ENCODE measurements at regions not wholly inside any gene's neighbourhood (a gene's known extent, or its start where the extent isn't known, plus 50 kb on each side); places are given as distances from the start of the nearest gene placed in this dataset.
"Not testable (repeated sequence)": the region's sequence is repeated elsewhere in the genome, so short reads cannot be mapped to it uniquely, and the experiment has no call there.

DNA sequence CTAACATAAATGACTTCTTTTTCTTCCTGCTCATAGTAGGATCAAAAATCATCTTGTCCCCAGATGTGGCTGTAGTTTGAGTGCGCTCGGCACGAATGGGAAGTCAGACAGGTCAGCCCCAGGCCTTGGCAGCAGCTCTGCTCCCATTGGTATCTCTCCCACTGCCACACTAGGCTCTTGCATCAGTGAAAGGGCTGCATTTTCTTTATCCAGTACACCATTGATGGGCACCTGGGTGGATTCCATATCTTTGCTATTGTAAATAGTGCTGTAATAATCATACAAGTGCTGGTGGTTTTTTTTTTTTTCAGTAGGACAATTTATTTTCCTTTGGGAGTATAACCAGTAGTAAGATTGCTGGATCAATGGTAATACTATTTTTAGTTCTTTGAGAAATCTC is 865.5 kb downstream of the CCDC85A start:
- no peak overlapping the region for H3K4me3 ChIP-seq (ENCODE audit: insufficient read depth, low read depth, low read length)
- H3K36me3 ChIP-seq (replicated peaks; ENCODE audit: control insufficient read depth, insufficient read depth, low read length), result no peaks in the 10 kb centered on the region
- H3K27me3 ChIP-seq (ENCODE audit: control insufficient read depth, insufficient read depth, low read length), result no peaks in the 10 kb centered on the region
- no peak for DNase-seq

DNA sequence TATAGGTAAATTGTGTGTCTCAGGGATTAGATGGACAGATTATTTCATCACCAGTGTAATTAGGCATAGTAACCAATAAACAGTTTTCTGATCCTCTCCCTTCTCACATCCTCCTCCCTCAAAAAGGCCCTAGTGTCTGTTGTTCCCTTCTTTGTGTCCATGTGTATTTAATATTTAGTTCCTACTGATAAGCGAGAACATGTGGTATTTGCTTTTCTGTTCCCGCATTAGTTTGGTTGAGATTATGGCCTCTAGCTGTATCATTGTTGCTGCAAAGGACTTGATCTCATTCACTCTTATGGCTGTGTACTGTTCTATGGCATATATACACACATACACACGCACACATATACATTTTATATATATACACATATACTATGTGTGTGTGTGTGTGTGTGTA is 866.2 kb downstream of the CCDC85A start:
- no peaks in the 10 kb centered on the region for H3K36me3 ChIP-seq (replicated peaks; ENCODE audit: control insufficient read depth, insufficient read depth, low read length)
- H3K4me3 ChIP-seq (ENCODE audit: insufficient read depth, low read depth, low read length), result no peak overlapping the region
- no peak for DNase-seq
- H3K27me3 ChIP-seq (ENCODE audit: control insufficient read depth, insufficient read depth, low read length), result no peaks in the 10 kb centered on the region

GRCh38 chr2:57066301-57066700 is 882.5 kb downstream of the CCDC85A start:
- not testable (repeated sequence) for H3K27me3 ChIP-seq (ENCODE audit: control insufficient read depth, insufficient read depth, low read length); H3K36me3 ChIP-seq (replicated peaks; ENCODE audit: control insufficient read depth, insufficient read depth, low read length); DNase-seq; H3K4me3 ChIP-seq (ENCODE audit: insufficient read depth, low read depth, low read length)

DNA sequence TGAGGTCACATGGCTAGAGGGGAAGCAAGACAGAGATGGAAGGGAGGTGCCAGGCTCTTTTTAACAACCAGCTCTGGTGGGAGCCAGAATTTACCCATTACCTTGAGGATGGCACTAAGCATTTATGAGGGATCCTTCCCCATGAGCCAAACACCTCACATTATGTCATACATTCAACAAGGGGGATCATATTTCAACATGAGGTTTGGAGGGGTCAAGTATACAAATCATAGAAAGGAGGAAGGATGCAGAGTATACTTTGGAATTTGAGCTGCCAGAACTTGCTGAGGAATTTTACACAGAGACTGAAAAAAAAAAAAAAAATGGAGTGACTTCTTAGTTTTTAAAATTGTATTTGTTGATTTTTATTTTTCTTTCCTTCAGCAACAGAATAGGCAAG is 891.4 kb downstream of the CCDC85A start:
- Histone ChIP-seq H3K27me3 (ENCODE audit: control insufficient read depth, insufficient read depth, low read length) (no peaks in the 10 kb centered on the region), H3K4me3 (ENCODE audit: insufficient read depth, low read depth, low read length) (no peak overlapping the region), H3K36me3 (replicated peaks; ENCODE audit: control insufficient read depth, insufficient read depth, low read length) (no peaks in the 10 kb centered on the region)
- DNase-seq, result no peak

- Histone ChIP-seq H3K27me3 (ENCODE audit: control insufficient read depth, insufficient read depth, low read length) (no peaks in the 10 kb centered on the region), H3K36me3 (replicated peaks; ENCODE audit: control insufficient read depth, insufficient read depth, low read length) (no peaks in the 10 kb centered on the region)
- DNase-seq, result no peak
Observed at GRCh38 chr2:57080035-57080434, 896.2 kb downstream of the CCDC85A start.

DNA sequence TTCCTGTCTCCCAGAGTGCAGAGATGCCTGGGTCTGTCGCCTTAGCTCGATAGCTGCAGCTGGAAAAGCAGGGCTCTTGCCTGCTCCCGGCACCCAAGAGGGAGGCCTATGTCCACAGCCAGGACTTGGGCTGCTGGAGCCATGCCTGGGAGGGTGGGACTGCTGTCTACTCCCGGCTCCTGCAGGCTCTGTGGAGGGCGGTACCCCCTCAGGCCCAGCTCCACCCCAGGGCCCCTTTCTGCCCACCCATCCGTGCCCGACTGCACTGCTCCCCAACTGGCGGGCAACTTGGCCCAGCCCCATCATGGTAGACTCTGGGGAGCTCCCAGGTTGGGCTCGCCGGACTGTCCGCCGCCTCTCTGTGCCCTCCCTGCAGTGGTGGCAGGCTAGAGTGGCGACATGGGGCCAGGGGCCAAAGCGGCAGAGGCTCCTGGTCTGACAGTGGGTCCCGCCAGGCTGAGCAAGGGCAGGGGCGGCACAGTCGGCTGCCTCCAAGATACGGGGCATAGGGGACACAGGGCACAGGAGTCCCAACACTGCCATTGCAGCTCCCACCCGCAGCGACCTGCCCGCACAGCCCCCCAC is 901.0 kb downstream of the CCDC85A start:
- no peaks in the 10 kb centered on the region for H3K36me3 ChIP-seq (replicated peaks; ENCODE audit: control insufficient read depth, insufficient read depth, low read length)
- DNase-seq, result peak; percentile 1
- no peaks in the 10 kb centered on the region for H3K27me3 ChIP-seq (ENCODE audit: control insufficient read depth, insufficient read depth, low read length)
- H3K4me3 ChIP-seq (ENCODE audit: insufficient read depth, low read depth, low read length), result no peak overlapping the region

More at GRCh38 chr2:57080035-57080434, 896.2 kb downstream of the CCDC85A start:
- H3K4me3 ChIP-seq (ENCODE audit: insufficient read depth, low read depth, low read length), result no peak overlapping the region

DNA sequence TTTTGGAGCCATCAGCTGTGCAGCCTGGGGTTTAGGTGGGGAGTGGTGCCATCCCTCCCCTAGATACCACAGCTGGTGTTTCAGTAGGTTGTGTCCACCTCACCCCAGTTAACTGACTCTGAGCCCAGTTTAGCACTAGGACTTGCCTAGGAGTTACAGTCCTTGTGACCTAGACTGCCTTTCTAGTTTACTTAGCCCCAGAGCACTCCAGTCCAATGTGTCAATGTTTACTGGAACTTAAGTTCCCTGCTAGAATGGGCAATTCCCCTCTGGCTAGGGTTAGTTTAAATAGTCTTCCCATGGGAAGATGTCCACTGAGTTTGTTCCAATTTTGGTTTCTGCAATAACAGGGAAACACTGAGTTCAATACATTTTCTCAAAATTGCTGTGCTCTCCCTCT is 909.2 kb downstream of the CCDC85A start:
- DNase-seq, result no peak
- H3K27me3 ChIP-seq (ENCODE audit: control insufficient read depth, insufficient read depth, low read length), result no peaks in the 10 kb centered on the region
- no peaks in the 10 kb centered on the region for H3K36me3 ChIP-seq (replicated peaks; ENCODE audit: control insufficient read depth, insufficient read depth, low read length)
- no peak overlapping the region for H3K4me3 ChIP-seq (ENCODE audit: insufficient read depth, low read depth, low read length)

DNA sequence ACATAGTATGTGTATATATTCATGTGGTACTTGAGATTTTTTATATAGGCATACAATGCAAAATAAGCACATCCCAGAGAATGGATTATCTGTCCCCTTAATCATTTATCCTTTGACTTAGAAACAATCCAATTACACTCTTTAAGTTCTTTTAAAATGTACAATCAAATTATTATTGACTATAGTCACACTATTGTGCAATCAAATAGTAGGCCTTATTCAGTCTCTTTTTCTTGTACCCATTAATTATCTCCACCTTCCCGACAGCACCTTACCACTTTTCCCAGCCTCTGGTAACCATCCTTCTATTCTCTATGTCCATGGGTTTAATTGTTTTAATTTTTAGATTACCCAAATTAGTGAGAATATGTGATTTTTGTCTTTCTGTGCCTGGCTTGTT is 914.1 kb downstream of the CCDC85A start:
- H3K4me3 ChIP-seq (ENCODE audit: insufficient read depth, low read depth, low read length), result no peak overlapping the region
- no peaks in the 10 kb centered on the region for H3K36me3 ChIP-seq (replicated peaks; ENCODE audit: control insufficient read depth, insufficient read depth, low read length)
- H3K27me3 ChIP-seq (ENCODE audit: control insufficient read depth, insufficient read depth, low read length), result no peaks in the 10 kb centered on the region
- no peak for DNase-seq

GRCh38 chr2:57100436-57100835 is 916.6 kb downstream of the CCDC85A start:
- DNase-seq, result no peak

GRCh38 chr2:57105694-57106093 is 921.9 kb downstream of the CCDC85A start:
- no peak for DNase-seq
- no peak overlapping the region for H3K4me3 ChIP-seq (ENCODE audit: insufficient read depth, low read depth, low read length)

More at GRCh38 chr2:57100436-57100835, 916.6 kb downstream of the CCDC85A start:
- Histone ChIP-seq H3K36me3 (replicated peaks; ENCODE audit: control insufficient read depth, insufficient read depth, low read length) (no peaks in the 10 kb centered on the region), H3K27me3 (ENCODE audit: control insufficient read depth, insufficient read depth, low read length) (no peaks in the 10 kb centered on the region), H3K4me3 (ENCODE audit: insufficient read depth, low read depth, low read length) (no peak overlapping the region)

GRCh38 chr2:57107353-57107752 is 923.6 kb downstream of the CCDC85A start:
- Histone ChIP-seq H3K36me3 (replicated peaks; ENCODE audit: control insufficient read depth, insufficient read depth, low read length) (no peaks in the 10 kb centered on the region), H3K4me3 (ENCODE audit: insufficient read depth, low read depth, low read length) (no peak overlapping the region), H3K27me3 (ENCODE audit: control insufficient read depth, insufficient read depth, low read length) (no peaks in the 10 kb centered on the region)
- no peak for DNase-seq

More at GRCh38 chr2:57105694-57106093, 921.9 kb downstream of the CCDC85A start:
- Histone ChIP-seq H3K27me3 (ENCODE audit: control insufficient read depth, insufficient read depth, low read length) (no peaks in the 10 kb centered on the region), H3K36me3 (replicated peaks; ENCODE audit: control insufficient read depth, insufficient read depth, low read length) (no peaks in the 10 kb centered on the region)

- no peaks in the 10 kb centered on the region for H3K27me3 ChIP-seq (ENCODE audit: control insufficient read depth, insufficient read depth, low read length)
- no peaks in the 10 kb centered on the region for H3K36me3 ChIP-seq (replicated peaks; ENCODE audit: control insufficient read depth, insufficient read depth, low read length)
- H3K4me3 ChIP-seq (ENCODE audit: insufficient read depth, low read depth, low read length), result no peak overlapping the region
- no peak for DNase-seq
Observed at GRCh38 chr2:57111531-57111930, 927.7 kb downstream of the CCDC85A start.

DNA sequence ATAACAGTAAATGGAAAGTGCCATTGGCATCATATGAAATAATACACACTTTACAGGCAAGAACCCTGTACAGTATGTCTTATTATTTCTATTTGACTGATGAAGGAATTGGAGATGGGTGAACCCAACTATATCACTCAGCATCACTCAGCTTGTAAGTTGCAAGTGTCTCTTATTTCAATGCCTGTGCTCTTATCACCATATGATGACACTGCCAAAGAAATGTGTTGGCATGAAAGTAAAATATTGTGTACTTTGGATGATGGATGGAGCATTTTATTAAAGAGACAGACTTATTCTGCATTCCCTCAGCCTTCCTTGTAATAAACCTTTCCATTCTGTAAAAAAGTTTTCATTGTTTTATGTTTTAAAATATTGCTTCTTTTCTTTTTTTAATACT is 927.5 kb upstream of the VRK2 start:
- no peaks in the 10 kb centered on the region for H3K36me3 ChIP-seq (replicated peaks; ENCODE audit: control insufficient read depth, insufficient read depth, low read length)
- H3K4me3 ChIP-seq (ENCODE audit: insufficient read depth, low read depth, low read length), result no peak overlapping the region
- H3K27me3 ChIP-seq (ENCODE audit: control insufficient read depth, insufficient read depth, low read length), result no peaks in the 10 kb centered on the region
- DNase-seq, result no peak

GRCh38 chr2:57126410-57126809 is 920.2 kb upstream of the VRK2 start:
- no peaks in the 10 kb centered on the region for H3K36me3 ChIP-seq (replicated peaks; ENCODE audit: control insufficient read depth, insufficient read depth, low read length)
- no peak overlapping the region for H3K4me3 ChIP-seq (ENCODE audit: insufficient read depth, low read depth, low read length)
- no peaks in the 10 kb centered on the region for H3K27me3 ChIP-seq (ENCODE audit: control insufficient read depth, insufficient read depth, low read length)
- DNase-seq, result no peak

GRCh38 chr2:57139179-57139578 is 907.4 kb upstream of the VRK2 start:
- no peak for DNase-seq
- Histone ChIP-seq H3K36me3 (replicated peaks; ENCODE audit: control insufficient read depth, insufficient read depth, low read length) (no peaks in the 10 kb centered on the region), H3K4me3 (ENCODE audit: insufficient read depth, low read depth, low read length) (no peak overlapping the region)

DNA sequence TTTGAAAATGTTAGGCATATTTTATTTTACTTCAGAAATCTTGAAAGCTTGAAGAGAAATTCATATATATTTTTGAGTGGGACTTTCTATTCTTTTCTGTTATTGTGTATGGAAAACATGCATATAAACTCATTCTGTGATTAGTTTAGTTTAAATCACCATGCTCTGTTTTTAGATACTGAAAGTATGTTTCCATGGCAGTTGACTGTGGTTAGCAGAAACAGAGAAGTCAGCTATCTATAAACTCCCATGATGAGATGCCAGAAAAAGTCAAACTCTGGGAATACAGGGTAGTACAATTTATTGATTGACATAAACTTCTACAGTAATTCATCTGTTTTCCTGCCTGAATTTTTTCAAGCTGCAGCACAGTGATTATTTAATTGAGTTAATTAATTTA is 905.3 kb upstream of the VRK2 start:
- Histone ChIP-seq H3K36me3 (replicated peaks; ENCODE audit: control insufficient read depth, insufficient read depth, low read length) (no peaks in the 10 kb centered on the region), H3K27me3 (ENCODE audit: control insufficient read depth, insufficient read depth, low read length) (no peaks in the 10 kb centered on the region), H3K4me3 (ENCODE audit: insufficient read depth, low read depth, low read length) (no peak overlapping the region)
- no peak for DNase-seq

More at GRCh38 chr2:57139179-57139578, 907.4 kb upstream of the VRK2 start:
- no peaks in the 10 kb centered on the region for H3K27me3 ChIP-seq (ENCODE audit: control insufficient read depth, insufficient read depth, low read length)
